ENCODE measurements at regions not wholly inside any gene's neighbourhood (a gene's known extent, or its start where the extent isn't known, plus 50 kb on each side); places are given as distances from the start of the nearest gene placed in this dataset.

- no peak for TF ChIP-seq POLR2A (IDR thresholded peaks at IDR 0.05; ENCODE audit: low read depth, low read length)
- TF ChIP-seq PAX5 (IDR thresholded peaks at IDR 0.05; ENCODE audit: insufficient read depth, low read length, severe bottlenecking): no peak
These were observed 1046.3 kb upstream of the GBE1 start for GRCh38 chr3:82807781-82808180.

Data from GM12891 (cell line).